AG09319 (cell line): ENCODE measurements at regions not wholly inside any gene's neighbourhood (a gene's known extent, or its start where the extent isn't known, plus 50 kb on each side); places are given as distances from the start of the nearest gene placed in this dataset.

Experiments
- DNase-seq: peaks from one replicate; pipeline ENCODE4 v3.0.0-alpha.2; 2010; ENCODE audit warnings: low read depth; ENCODE audit errors: extremely low read depth
- CTCF ChIP-seq: IDR thresholded peaks from 2 replicates; pipeline ENCODE4 v1.5.1; 2011; ENCODE audit warnings: low read depth, mild to moderate bottlenecking, inconsistent platforms, low read length, moderate library complexity

GRCh38 chr2:120910956-120911951, 175.6 kb downstream of the GLI2 start:
- no peak for TF ChIP-seq CTCF
- no peak for DNase-seq

GRCh38 chr2:120912101-120912985, 176.7 kb downstream of the GLI2 start:
- TF ChIP-seq CTCF, result no peak
- DNase-seq, result peak; percentile 83

GRCh38 chr2:120913972-120914838, 178.5 kb downstream of the GLI2 start:
- DNase-seq, result no peak
- no peak for TF ChIP-seq CTCF

- no peak for TF ChIP-seq CTCF
- DNase-seq, result no peak
Measured at GRCh38 chr2:120914839-120915521, 179.3 kb downstream of the GLI2 start.

- no peak for TF ChIP-seq CTCF
- no peak for DNase-seq
Measured at GRCh38 chr2:120915670-120916069, 180.0 kb downstream of the GLI2 start.

- no peak for DNase-seq
- TF ChIP-seq CTCF, result no peak
Measured at GRCh38 chr2:120916446-120916845, 180.8 kb downstream of the GLI2 start.
